ENCODE measurements at regions not wholly inside any gene's neighbourhood (a gene's known extent, or its start where the extent isn't known, plus 50 kb on each side); places are given as distances from the start of the nearest gene placed in this dataset.

DNA sequence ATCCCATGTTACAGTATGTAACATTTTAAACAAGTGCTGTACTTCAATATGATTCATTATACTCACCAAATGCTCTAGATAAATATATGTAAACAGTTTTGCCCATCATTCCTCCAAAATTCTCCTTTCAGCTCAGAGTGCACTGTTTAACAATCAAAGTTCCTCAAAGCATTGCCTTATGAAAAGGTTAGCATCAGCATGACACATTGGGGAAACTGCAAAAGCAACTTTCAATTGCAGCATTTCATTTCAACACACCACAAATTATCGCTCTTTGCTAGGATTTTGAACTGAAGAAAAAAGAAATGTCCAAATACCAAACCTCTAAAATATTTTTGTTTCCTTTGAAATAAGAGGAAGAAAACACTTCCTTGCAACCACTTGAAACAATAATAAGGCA lies 413.2 kb downstream of the FLRT2 start:
- BruUV-seq (replicated peaks) = no TSS peak
- H3K9ac ChIP-seq (replicated peaks; ENCODE audit: extremely low read depth, insufficient read depth, low read length) = no peak overlapping the region
- no peak overlapping the region for H3K27ac ChIP-seq (ENCODE audit: insufficient read depth, low read depth, low read length)
- H3K9me1 ChIP-seq (replicated peaks; ENCODE audit: control insufficient read depth, extremely low read depth, insufficient read depth, low read length) = no peaks in the 10 kb centered on the region
- POLR2A ChIA-PET = no interaction called here
- no peak overlapping the region for H2AFZ ChIP-seq (ENCODE audit: low read depth, low read length)
- FAIRE-seq = no peak
- no peaks in the 10 kb centered on the region for H3K79me2 ChIP-seq (ENCODE audit: control insufficient read depth, insufficient read depth, low read length)
- CTCF ChIA-PET = no interaction called here
- H3K27me3 ChIP-seq (ENCODE audit: control insufficient read depth in 2 of 2, insufficient read depth in 2 of 2, low read length in 2 of 2) = no peaks in the 10 kb centered on the region
- no peaks in the 10 kb centered on the region for H4K20me1 ChIP-seq (replicated peaks; ENCODE audit: control insufficient read depth, extremely low read depth, insufficient read depth, low read length)
- no peaks in the 10 kb centered on the region for H3K4me1 ChIP-seq (ENCODE audit: control insufficient read depth, extremely low read depth, insufficient read depth, low read length)
- no peaks in the 10 kb centered on the region for H3K36me3 ChIP-seq (ENCODE audit: control insufficient read depth in 2 of 2, extremely low read depth in 1 of 2, insufficient read depth in 2 of 2, low read length in 2 of 2)
- dilution Hi-C loops (cut with MboI; ENCODE audit: extremely low pct_ligation_motif_present, low sequenced_read_pairs) (no loop called here), intact Hi-C loops (cut with micrococcal nuclease) (no loop called here)
- no peaks in the 10 kb centered on the region for H3K9me3 ChIP-seq (replicated peaks; ENCODE audit: control insufficient read depth, insufficient read depth, low read length)
- H3K4me3 ChIP-seq (replicated peaks in 1 of 3; ENCODE audit: insufficient read depth in 1 of 3, low read depth in 1 of 3, low read length in 3 of 3) = no peak overlapping the region
- no peak overlapping the region for H3K4me2 ChIP-seq (ENCODE audit: insufficient read depth, low read length)
- TF ChIP-seq MYC (IDR thresholded peaks at IDR 0.05; ENCODE audit: low read depth, low read length) (no peak), EZH2 (IDR thresholded peaks at IDR 0.05; ENCODE audit: borderline replicate concordance, low read depth, low read length, severe bottlenecking) (no peak), FOS (IDR thresholded peaks at IDR 0.05; ENCODE audit: borderline replicate concordance, insufficient read depth, low read length) (no peak), JUN (IDR thresholded peaks at IDR 0.05; ENCODE audit: borderline replicate concordance, insufficient read depth, insufficient read length, low read depth) (no peak), POLR2AphosphoS5 (IDR thresholded peaks at IDR 0.05; ENCODE audit: insufficient read depth, low read depth, low read length) (no peak), GATA2 (IDR thresholded peaks at IDR 0.05; ENCODE audit: insufficient read depth, insufficient read length, low read depth, low read length) (no peak), POLR2A (IDR thresholded peaks at IDR 0.05; ENCODE audit: low read depth, low read length) (no peak)
- TF ChIP-seq, protein P1, sequence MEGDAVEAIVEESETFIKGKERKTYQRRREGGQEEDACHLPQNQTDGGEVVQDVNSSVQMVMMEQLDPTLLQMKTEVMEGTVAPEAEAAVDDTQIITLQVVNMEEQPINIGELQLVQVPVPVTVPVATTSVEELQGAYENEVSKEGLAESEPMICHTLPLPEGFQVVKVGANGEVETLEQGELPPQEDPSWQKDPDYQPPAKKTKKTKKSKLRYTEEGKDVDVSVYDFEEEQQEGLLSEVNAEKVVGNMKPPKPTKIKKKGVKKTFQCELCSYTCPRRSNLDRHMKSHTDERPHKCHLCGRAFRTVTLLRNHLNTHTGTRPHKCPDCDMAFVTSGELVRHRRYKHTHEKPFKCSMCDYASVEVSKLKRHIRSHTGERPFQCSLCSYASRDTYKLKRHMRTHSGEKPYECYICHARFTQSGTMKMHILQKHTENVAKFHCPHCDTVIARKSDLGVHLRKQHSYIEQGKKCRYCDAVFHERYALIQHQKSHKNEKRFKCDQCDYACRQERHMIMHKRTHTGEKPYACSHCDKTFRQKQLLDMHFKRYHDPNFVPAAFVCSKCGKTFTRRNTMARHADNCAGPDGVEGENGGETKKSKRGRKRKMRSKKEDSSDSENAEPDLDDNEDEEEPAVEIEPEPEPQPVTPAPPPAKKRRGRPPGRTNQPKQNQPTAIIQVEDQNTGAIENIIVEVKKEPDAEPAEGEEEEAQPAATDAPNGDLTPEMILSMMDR (IDR thresholded peaks at IDR 0.05; ENCODE audit: extremely low read depth in 1 of 2, insufficient read depth in 1 of 2, low read depth in 1 of 2, low read length in 2 of 2) = no peak
- TF ChIP-seq, protein P2, sequence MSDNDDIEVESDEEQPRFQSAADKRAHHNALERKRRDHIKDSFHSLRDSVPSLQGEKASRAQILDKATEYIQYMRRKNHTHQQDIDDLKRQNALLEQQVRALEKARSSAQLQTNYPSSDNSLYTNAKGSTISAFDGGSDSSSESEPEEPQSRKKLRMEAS (IDR thresholded peaks at IDR 0.05; ENCODE audit: insufficient read depth, insufficient read length) = no peak
- DNase-seq (ENCODE audit: low read depth, low spot score) = no peak
